HT1080 (cell line): ENCODE measurements at regions not wholly inside any gene's neighbourhood (a gene's known extent, or its start where the extent isn't known, plus 50 kb on each side); places are given as distances from the start of the nearest gene placed in this dataset.

Experiments
- DNase-seq: peaks from one replicate; pipeline ENCODE4 v3.0.0-alpha.2; 2015; ENCODE audit warnings: low read depth

GRCh38 chr4:52273885-52274284 is 222.8 kb downstream of the SPATA18 start:
- no peak for DNase-seq

DNA sequence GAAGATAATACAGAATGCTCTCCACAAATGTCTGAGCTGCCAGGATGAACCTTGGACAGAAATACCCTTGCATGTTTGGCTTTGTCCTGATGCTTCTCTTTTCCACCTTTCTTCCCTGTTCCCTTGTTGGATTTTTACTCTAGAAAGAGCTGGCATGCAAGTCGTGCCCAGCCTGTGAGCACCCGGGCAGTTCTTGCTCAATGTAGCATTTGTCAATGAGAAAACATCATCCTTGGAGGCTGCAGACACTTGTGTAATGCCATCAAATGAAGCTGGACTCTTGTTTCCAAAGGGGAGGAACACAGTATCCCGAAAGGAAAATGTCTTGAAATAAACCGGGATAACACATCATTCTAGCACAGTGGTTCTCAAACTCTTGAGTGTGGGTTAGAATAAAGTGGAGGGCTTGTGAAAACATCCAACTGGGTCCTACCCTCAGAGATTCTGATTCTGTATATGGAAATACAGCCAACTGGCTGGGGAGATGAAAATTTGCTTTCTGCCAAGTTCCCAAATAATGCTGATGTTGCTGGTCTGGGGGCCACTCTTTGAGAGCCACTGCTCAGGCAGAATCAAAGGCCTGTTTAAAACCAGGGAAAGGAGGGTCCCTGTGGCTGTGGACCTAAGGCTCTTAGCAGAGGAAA is 237.2 kb downstream of the SPATA18 start:
- no peak for DNase-seq

- DNase-seq = no peak
Observed at GRCh38 chr4:52290466-52290865, 239.4 kb downstream of the SPATA18 start.

DNA sequence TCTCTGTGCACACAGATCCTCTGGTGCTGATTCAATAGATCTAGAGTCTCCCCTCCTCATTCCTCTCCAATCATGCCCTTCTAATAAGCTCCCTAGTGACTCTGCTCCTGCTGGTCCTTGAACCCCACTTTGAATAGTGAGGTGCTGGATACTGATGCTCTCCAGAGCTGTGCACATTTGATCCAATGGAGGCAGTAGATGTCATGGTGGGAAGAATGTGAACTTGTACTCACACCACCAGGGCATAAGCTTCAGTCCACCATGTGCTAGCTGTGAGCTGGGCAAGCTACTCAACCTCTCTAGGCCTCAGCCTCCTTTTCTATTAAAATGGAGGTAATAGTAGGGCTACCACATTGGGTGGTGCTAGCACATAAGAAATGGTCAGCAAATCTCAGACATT is 241.1 kb downstream of the SPATA18 start:
- no peak for DNase-seq

DNA sequence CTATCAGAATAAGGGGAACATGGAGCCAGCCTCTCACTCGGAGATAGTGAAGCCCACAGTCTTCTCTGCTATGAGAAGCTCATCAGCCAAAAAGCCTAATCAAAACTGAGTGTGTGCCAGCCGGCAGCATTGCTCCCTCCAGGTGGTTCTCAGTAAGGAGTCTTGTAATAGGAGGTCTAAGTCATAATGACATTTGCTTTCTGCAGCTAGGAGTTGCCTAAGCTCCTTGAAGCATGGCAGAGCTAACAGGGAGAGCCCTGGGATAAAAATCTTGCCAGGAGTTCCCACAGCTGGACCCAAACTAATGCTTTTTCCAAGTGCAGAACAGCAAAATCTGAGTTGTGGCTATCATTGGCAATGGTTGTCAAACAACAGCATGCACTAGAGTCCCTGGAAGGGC is 245.2 kb downstream of the SPATA18 start:
- no peak for DNase-seq

DNA sequence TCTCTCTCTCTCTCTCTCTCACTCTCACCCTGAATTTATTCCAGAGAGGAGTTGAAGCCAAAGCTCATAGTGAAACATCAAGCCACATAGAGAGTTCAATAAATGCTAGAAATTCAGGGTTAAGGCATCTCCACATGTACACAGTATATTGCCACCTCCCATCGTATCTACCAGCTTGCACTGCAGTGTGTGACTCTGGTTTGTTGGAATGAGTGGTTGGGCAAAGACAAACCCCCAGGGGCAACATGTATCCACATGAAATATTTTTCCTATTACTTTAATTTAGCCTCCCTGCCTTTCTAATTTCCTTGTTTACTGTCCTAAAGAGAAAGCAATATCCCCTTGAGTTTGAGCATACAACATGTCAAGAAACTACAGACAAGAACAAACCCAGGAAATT is 247.3 kb downstream of the SPATA18 start:
- DNase-seq = no peak

DNA sequence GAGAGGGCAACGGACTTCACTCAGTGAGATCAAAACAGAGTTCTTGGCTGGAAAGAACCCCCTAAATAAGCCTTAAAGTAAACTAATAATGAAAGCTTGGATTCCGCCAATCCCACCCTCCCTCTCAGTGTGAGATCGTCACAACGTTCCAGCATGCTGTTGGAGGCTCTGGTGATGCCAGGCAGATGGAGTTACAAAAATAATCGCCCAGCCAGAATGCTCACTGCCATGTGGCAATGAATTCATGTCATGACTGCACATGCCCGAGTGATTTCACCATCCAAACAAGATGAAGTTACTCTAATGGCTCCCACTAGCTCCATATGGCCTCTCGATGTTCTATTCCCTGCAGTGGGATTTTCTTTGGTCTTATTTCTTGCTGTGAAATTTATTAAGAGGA is 248.0 kb downstream of the SPATA18 start:
- no peak for DNase-seq

GRCh38 chr4:52311464-52312125 is 260.5 kb downstream of the SPATA18 start:
- no peak for DNase-seq

- no peak for DNase-seq
Observed at GRCh38 chr4:52312722-52313121, 261.6 kb downstream of the SPATA18 start.

- DNase-seq = no peak
Observed at GRCh38 chr4:52317361-52317879, 266.3 kb downstream of the SPATA18 start.

GRCh38 chr4:52317981-52318380 is 266.9 kb downstream of the SPATA18 start:
- no peak for DNase-seq

GRCh38 chr4:52329894-52330293 is 278.8 kb downstream of the SPATA18 start:
- DNase-seq = no peak

GRCh38 chr4:52343595-52343994 is 292.5 kb downstream of the SPATA18 start:
- no peak for DNase-seq

DNA sequence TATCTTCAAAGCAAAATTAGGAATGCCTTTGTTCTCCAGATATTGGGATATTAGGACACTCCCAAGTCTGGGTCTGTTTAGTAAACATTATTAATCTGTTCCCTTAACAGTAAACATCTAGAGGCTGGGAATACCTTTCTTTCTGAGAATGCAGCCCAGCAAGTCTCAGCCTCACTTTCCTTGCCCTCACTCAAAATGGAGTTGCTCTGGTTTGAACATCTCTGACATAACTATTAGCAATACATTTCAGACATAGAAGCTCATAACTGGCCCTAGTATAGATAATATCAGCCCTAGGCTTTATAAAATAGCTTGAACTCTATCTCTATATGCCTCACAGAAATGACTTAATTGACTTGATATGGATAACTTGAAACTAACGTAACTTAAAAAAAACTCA is 299.8 kb downstream of the SPATA18 start:
- DNase-seq = no peak

DNA sequence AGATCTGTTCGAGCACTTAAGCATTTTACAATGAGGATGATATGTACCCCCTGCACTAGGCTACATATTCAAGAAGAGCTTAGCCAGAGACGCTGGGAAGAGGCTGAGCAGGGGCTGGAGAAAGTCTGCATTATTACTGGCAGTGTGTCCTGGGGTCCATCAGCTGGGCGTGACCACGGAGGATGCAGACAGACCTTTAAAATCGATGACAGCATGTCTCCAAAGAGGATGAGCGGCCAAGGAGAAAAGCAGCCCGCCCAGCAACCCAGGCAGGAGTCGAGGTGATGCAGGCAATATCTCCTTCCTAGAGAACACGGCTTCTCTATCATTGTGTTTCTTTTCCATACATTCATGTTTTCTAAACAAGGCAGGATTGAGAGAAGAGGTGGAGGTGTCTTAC is 300.7 kb downstream of the USP46 start:
- DNase-seq = no peak

DNA sequence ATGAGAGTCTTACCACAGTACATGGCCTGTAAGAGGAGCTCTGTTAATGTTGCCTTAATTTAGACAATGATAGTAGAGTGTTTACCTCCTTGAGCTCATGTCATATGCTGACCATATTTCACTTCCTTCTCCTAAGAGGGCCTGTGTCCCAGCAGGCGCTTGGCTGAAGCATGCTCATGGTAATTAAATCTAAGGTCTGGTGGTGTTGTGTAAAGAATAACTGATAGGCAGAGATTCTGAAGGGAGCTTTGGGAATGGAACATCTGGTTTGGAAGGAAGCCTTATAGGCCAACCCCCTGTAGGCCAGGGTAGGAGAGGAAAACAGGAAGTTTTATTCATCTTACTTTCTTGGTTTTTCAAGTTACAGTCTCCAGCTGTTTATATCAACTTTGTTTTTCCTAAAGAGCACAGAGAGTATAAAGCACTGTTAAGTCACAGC is 300.2 kb downstream of the USP46 start:
- DNase-seq = no peak

- DNase-seq = no peak
Observed at GRCh38 chr4:52366191-52366590, 292.9 kb downstream of the USP46 start.

DNA sequence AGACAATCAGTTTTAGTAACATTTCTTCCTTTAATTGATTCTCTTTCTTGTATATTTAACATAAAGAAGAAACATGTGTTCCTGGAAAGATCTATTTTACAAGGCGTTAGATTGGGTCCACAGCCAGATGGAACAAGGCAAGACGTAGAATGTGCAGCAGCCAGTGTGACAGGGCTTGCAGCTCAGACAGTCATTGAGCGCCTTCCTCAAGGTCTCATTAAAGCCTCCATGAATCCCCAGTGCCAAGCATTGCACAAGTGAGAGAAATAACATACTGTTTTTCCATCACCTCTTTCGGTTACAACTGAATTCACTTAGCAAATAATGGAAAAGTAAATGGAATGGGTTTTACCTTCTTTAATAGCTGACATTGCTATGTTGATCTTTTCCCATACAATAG is 292.5 kb downstream of the USP46 start:
- no peak for DNase-seq

DNA sequence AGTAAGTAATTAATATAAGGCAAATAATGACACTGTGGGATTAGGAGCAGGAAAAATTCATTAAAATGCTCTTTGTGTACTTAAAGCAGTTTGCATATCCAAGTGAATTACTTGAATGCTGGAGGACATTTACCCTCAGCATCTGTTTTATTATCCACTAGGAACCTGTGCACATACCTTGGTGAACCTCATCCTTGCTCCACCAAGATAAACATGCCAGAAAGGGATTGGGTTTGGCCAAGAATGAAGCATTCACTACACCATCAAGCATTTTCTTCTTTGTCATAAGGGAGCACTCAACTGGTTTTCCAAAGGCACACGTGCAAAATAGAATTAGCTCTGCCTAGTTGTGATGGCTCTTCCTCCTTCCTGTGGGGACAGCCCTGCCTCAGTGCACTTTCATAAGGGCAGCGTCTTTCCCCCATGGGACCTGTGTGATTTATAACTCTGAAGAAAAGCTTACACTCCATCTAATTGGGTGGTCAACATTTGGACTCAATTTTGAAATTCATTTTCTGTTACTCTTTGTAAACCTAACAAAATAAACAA is 291.7 kb downstream of the USP46 start:
- DNase-seq = no peak

GRCh38 chr4:52368895-52369294 is 290.2 kb downstream of the USP46 start:
- DNase-seq = no peak

- DNase-seq = no peak
Observed at GRCh38 chr4:52369649-52370048, 289.5 kb downstream of the USP46 start.

GRCh38 chr4:52370576-52370975 is 288.5 kb downstream of the USP46 start:
- DNase-seq = no peak

DNA sequence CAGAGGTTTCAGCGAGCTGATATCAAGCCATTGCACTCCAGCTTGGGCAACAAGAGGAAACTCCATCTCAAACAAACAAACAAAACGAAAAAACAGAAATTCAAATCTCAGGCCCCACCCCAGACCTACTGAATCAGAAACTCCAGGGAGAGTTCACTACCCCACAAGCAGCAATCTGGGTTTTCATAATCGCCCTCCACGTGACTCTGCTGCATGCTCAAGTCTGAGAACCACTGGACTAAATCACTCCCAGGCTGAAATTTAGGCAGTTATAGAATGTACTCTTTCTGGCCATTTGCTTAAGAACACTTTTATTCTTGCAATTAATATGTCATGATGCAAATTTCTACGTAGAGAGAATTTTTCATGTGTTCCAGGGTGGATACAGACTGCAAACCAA is 287.3 kb downstream of the USP46 start:
- no peak for DNase-seq
